Suppressor macrophage (primary cell): ENCODE measurements at regions not wholly inside any gene's neighbourhood (a gene's known extent, or its start where the extent isn't known, plus 50 kb on each side); places are given as distances from the start of the nearest gene placed in this dataset.
A peak's percentile ranks its signal among the peaks of the same experiment; 100 is the strongest.
"Not testable (repeated sequence)": the region's sequence is repeated elsewhere in the genome, so short reads cannot be mapped to it uniquely, and the experiment has no call there.

ENCODE experiments used
- DNase-seq, 4 experiments: peaks; one replicate each; pipeline ENCODE4 v3.0.0-alpha.2; 2020 to 2022

GRCh38 chr1:211890091-211890995 lies 59.8 kb upstream of the LPGAT1 start:
- not testable (repeated sequence) for DNase-seq

GRCh38 chr1:211889307-211890090 lies 58.9 kb upstream of the LPGAT1 start:
- DNase-seq = peak in 1 of 4 experiments; percentile 4

DNA sequence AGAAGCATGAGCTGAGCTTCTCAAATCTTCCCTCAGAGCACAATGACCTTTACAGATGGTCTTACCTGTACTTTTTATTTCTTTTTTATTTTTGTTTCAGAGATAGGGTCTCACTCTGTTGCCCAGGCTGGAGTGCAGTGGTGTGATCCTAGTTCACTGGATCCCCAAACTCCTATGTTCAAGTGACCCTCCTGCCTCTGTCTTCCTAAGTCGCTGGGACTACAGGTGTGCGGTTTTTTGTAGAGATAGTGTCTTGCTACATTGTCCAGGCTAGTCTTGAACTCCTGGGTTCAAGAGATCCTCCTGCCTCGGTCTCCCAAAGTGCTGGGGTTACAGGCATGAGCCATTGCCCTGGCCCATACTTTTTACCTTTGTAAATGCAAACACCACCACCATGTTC lies 56.0 kb upstream of the LPGAT1 start:
- no peak for DNase-seq

DNA sequence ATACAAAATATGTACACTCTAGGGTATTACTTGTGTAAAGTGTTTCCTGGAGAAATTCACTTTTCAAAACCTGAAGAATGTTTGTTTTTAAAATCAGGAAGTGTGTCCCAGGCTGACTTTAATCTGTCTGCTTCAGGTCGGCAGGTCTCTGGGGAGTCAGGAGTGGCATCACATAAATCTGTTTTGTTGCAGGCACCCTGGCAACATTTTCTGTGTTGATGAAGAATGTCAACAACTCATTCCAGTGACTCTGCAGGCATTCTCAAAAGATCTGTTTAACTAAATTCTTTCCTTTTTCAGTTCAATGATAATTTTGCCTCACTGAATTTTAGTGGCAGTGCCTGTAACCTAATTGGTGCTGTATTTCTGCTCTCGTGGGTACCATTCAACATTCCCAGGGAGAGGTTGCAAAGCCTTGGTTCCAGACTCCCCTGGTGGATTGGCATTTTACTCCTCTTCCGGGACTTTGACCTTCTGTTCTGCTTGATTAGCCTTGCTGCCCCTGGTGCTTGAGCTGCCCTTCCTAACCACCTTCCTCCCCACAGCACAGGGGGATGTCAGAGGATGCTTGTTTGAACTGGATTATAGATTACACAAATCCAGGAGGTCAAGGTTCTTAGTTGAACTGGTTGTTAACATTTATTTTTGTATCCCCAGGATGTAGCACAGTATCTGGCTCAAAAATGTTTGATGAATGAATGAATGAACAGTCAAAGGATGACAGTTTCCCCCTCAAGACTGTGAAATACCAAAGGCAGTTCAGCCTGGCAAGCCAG lies 55.4 kb upstream of the LPGAT1 start:
- no peak for DNase-seq

- DNase-seq = no peak
These were observed 51.9 kb upstream of the LPGAT1 start for GRCh38 chr1:211882381-211883004.
